ENCODE measurements at regions not wholly inside any gene's neighbourhood (a gene's known extent, or its start where the extent isn't known, plus 50 kb on each side); places are given as distances from the start of the nearest gene placed in this dataset.

DNA sequence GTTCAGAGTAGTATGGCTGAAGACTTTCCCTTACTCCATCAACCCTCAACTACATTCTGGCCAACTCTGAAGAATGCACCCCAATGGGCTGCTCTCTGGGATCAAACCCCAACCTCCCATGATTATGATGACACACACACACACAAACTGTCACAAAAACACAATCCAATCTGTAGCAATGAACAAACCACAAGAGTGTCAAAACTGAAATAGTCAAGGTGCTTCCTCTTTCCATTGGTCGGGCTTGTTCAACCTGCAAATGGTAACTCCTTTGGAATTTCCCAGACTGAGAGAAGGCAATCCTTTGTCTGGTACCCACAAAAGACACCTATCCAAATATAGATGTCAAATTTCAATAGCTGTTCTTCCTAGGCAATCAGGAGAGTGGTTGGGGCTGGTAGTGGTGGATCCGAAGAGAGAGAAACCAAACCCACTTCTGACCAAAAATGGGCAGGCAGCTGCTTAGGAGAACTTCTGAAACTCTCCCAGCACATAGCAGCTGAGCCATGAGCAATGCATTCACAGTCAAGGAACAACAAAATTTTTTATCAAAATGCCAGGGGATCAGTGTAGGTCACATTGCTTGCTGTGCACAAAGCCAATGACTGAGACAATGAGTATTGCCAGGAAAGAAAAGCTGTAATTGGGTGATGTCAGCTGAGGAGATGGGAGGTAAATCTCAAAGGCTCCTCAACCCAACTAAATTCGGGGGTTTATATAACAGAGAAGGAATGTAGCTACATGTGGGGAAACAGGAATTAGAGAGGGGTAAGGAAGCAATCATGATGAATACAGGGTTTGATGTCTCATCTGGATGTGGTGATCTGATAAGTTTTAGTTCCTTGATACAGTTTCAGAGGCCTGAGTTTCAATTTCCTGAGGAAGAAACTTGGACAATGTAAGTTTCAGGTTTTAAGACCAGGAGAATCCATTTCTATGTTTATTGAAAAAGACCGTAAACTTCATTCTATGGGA, 191.4 kb downstream of the KITLG start:
- Mint-ChIP-seq H3K27ac (no peak overlapping the region), H3K27me3 (no peaks in the 10 kb centered on the region), H3K4me1 (no peaks in the 10 kb centered on the region), H3K4me3 (no peak overlapping the region), H3K36me3 (ENCODE audit: low read depth) (no peaks in the 10 kb centered on the region), H3K9me3 (no peaks in the 10 kb centered on the region)
- TF ChIP-seq, protein P1, sequence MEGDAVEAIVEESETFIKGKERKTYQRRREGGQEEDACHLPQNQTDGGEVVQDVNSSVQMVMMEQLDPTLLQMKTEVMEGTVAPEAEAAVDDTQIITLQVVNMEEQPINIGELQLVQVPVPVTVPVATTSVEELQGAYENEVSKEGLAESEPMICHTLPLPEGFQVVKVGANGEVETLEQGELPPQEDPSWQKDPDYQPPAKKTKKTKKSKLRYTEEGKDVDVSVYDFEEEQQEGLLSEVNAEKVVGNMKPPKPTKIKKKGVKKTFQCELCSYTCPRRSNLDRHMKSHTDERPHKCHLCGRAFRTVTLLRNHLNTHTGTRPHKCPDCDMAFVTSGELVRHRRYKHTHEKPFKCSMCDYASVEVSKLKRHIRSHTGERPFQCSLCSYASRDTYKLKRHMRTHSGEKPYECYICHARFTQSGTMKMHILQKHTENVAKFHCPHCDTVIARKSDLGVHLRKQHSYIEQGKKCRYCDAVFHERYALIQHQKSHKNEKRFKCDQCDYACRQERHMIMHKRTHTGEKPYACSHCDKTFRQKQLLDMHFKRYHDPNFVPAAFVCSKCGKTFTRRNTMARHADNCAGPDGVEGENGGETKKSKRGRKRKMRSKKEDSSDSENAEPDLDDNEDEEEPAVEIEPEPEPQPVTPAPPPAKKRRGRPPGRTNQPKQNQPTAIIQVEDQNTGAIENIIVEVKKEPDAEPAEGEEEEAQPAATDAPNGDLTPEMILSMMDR (IDR thresholded peaks at IDR 0.05), result no peak
- intact Hi-C loops (cut with micrococcal nuclease), result no loop called here
- ATAC-seq (ENCODE audit: low read depth) (no peak), DNase-seq (no peak)
- ChIA-PET POLR2A (no interaction called here), CTCF (no interaction called here)

DNA sequence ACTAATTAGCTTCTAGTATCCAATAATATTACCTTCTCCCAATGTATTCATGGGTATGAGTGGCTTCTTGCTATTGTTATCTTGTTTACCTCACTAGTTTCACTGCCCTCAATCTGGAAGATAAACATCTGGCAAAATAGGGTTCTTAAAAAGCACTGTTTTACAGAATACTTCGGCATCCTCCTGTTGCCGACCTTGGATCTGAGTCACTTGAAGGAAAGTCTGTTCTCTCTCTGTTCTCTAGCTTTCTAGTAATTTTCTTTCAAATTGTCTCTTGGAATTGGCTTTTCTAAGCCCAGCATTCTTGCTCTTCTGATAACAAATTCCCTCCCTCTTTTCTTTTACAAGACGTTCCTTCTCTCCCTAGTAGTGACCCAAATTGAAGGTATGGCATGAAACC, 189.5 kb downstream of the KITLG start:
- Mint-ChIP-seq H3K4me1 (no peaks in the 10 kb centered on the region), H3K4me3 (no peak overlapping the region), H3K36me3 (ENCODE audit: low read depth) (no peaks in the 10 kb centered on the region), H3K9me3 (peaks cover 3% of the 10 kb centered on the region), H3K27me3 (no peaks in the 10 kb centered on the region), H3K27ac (no peak overlapping the region)
- TF ChIP-seq, protein P1 (IDR thresholded peaks at IDR 0.05), result no peak
- ChIA-PET CTCF (no interaction called here), POLR2A (no interaction called here)
- ATAC-seq (ENCODE audit: low read depth) (no peak), DNase-seq (no peak)
- intact Hi-C loops (cut with micrococcal nuclease), result no loop called here

DNA sequence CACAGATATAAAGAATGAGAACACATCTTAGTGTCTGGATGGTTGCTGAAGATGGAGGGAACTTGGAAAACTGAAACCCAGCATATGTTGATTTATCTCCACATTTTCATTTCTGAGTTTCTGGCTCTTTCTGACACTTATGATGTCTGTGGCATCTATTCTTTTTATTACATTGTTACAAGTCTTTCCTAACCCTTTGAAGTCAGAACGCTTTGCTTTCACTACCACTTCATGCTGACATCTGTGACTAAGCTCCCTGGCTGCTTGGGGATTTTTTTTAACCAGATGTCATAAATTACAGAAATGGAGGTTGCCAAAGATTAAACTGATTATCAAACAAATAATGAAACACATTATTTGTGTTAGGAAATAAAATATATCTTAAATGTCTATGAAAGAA, 188.7 kb downstream of the KITLG start:
- DNase-seq (no peak), ATAC-seq (ENCODE audit: low read depth) (no peak)
- ChIA-PET POLR2A (no interaction called here), CTCF (no interaction called here)
- no peaks in the 10 kb centered on the region for H3K4me1 Mint-ChIP-seq
- H3K9me3 Mint-ChIP-seq, result peaks cover 3% of the 10 kb centered on the region
- no peak overlapping the region for H3K27ac Mint-ChIP-seq
- H3K27me3 Mint-ChIP-seq, result no peaks in the 10 kb centered on the region
- intact Hi-C loops (cut with micrococcal nuclease), result no loop called here
- no peak overlapping the region for H3K4me3 Mint-ChIP-seq
- TF ChIP-seq, protein P1 (IDR thresholded peaks at IDR 0.05), result no peak
- H3K36me3 Mint-ChIP-seq (ENCODE audit: low read depth), result no peaks in the 10 kb centered on the region

DNA sequence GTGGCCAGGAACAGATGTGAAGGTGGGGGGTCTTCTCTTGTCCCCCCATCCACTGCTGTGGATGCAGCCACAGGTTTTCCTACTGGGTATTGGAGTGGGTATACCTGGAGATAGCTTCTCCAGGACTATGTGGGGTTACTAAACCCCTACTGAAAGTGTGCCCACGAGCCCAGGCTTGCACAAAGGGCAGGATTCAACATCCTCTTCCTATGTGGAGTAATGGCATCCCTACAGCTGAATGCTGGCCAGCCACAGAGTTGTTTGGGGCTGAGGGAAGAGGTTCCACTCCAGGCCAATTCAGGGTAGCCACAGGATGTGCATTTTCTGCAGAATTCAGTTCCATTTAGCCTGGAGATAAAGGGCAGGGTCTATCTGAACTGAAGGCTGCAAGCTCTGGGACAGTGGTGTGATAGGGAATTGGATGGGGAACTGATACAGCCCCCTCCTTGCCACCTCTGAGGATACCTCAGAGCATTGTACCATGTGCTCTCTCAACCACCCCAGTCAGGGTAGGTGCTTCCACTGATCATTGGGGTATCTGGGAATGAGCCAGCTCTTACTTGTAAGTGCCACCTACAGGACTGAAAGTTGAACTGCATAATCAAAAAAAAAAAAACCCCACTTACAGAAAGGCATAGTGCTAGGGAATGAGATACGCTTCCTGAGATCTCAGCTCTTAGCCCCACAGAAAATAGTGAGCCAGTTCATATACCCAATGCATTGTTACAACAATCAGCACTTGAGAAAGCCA, 187.1 kb downstream of the KITLG start:
- no peaks in the 10 kb centered on the region for H3K36me3 Mint-ChIP-seq (ENCODE audit: low read depth)
- no peak for ATAC-seq (ENCODE audit: low read depth)
- H3K27ac Mint-ChIP-seq, result no peak overlapping the region
- POLR2A ChIA-PET, result no interaction called here
- peaks cover 3% of the 10 kb centered on the region for H3K9me3 Mint-ChIP-seq
- no peak for DNase-seq
- H3K27me3 Mint-ChIP-seq, result no peaks in the 10 kb centered on the region
- H3K4me1 Mint-ChIP-seq, result no peaks in the 10 kb centered on the region
- TF ChIP-seq, protein P1 (IDR thresholded peaks at IDR 0.05), result no peak
- no peak overlapping the region for H3K4me3 Mint-ChIP-seq
- intact Hi-C loops (cut with micrococcal nuclease), result no loop called here
- CTCF ChIA-PET, result no interaction called here

DNA sequence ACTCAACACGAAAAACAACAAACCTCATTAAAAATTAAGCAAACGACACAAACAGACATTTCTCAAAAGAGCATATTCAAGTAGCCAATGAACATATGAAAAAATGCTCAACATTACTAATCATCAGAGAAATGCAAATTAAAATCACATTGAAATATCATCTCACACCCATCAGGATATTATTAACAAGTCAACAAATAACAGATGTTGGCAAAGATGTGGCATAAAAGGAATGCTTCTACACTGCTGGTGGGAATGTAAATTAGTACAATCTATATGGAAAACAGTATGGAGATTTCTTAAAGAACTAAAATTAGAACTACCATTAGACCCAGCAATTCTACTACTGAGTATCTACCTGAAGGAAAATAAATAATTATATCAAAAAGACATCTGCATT, 182.2 kb downstream of the KITLG start:
- DNase-seq (no peak), ATAC-seq (ENCODE audit: low read depth) (no peak)
- POLR2A ChIA-PET, result no interaction called here
- no peaks in the 10 kb centered on the region for H3K27me3 Mint-ChIP-seq
- CTCF ChIA-PET, result no interaction called here
- no peak overlapping the region for H3K4me3 Mint-ChIP-seq
- TF ChIP-seq, protein P1 (IDR thresholded peaks at IDR 0.05), result no peak
- intact Hi-C loops (cut with micrococcal nuclease), result no loop called here
- no peak overlapping the region for H3K27ac Mint-ChIP-seq
- H3K4me1 Mint-ChIP-seq, result no peaks in the 10 kb centered on the region
- H3K36me3 Mint-ChIP-seq (ENCODE audit: low read depth), result no peaks in the 10 kb centered on the region
- peaks cover 3% of the 10 kb centered on the region for H3K9me3 Mint-ChIP-seq
